Thoracic aorta (tissue), 2 donors: ENCODE measurements at regions not wholly inside any gene's neighbourhood (a gene's known extent, or its start where the extent isn't known, plus 50 kb on each side); places are given as distances from the start of the nearest gene placed in this dataset.
A peak's percentile ranks its signal among the peaks of the same experiment; 100 is the strongest.

Source experiments
- ATAC-seq: fragments of 150-250 bp; one replicate; pipeline ENCODE4 v1.8.0; 2017; ENCODE audit warnings: low read depth; ENCODE audit not compliant: insufficient number of reproducible peaks, low FRiP score
- DNase-seq: peaks from one replicate; pipeline ENCODE4 v3.0.0-alpha.2; 2020; ENCODE audit warnings: low spot score
- H3K27ac ChIP-seq, 2 donors: fragments of 200-600 bp; sonication (generic); 1 replicate in 1 of 2; 2 replicates in 1 of 2; pipeline ENCODE4 v1.5.1; 2016; ENCODE audit warnings: mild to moderate bottlenecking in 2 of 2, moderate library complexity in 2 of 2
- H3K27me3 ChIP-seq: fragments of 200-600 bp; sonication (generic); replicated peaks from 2 replicates; pipeline ENCODE4 v1.6.0; 2016; ENCODE audit warnings: mild to moderate bottlenecking; ENCODE audit not compliant: insufficient read depth
- H3K36me3 ChIP-seq: fragments of 200-600 bp; sonication (generic); one replicate; pipeline ENCODE4 v1.5.1; 2016
- H3K4me1 ChIP-seq, 2 donors: fragments of 200-600 bp; sonication (generic); 1 replicate in 1 of 2; 2 replicates in 1 of 2; pipeline versions ENCODE4 v1.5.1 to v1.6.0; 2016; ENCODE audit warnings: low read depth in 2 of 2, mild to moderate bottlenecking in 1 of 2; ENCODE audit not compliant: control insufficient read depth in 1 of 2
- H3K4me3 ChIP-seq: fragments of 200-600 bp; sonication (generic); 2 replicates; pipeline ENCODE4 v1.5.1; 2016; ENCODE audit warnings: mild to moderate bottlenecking
- H3K9me3 ChIP-seq: fragments of 200-600 bp; sonication (generic); 2 replicates; pipeline ENCODE4 v1.5.1; 2016
- CTCF ChIP-seq: fragments of 200-600 bp; sonication (generic); IDR thresholded peaks from one replicate; pipeline ENCODE4 v1.5.1; 2019; ENCODE audit warnings: antibody characterized with exemption

- Histone ChIP-seq H3K27ac (peak overlapping the region; percentile 38 to 61), H3K27me3 (no peaks in the 10 kb centered on the region), H3K4me1 (peaks cover 12 to 19% of the 10 kb centered on the region in 2 donors), H3K9me3 (no peaks in the 10 kb centered on the region), H3K36me3 (no peaks in the 10 kb centered on the region), H3K4me3 (no peak overlapping the region)
- TF ChIP-seq CTCF, result no peak
- ATAC-seq (no peak), DNase-seq (no peak)
These were observed 51.8 kb upstream of the LYST start for GRCh38 chr1:235918465-235918864.

- no peaks in the 10 kb centered on the region for H3K27me3 ChIP-seq
- H3K27ac ChIP-seq, result peak overlapping the region; percentile 38 to 61
- no peaks in the 10 kb centered on the region for H3K36me3 ChIP-seq
- H3K9me3 ChIP-seq, result no peaks in the 10 kb centered on the region
- peaks cover 12 to 19% of the 10 kb centered on the region in 2 donors for H3K4me1 ChIP-seq
- DNase-seq, result no peak
- TF ChIP-seq CTCF, result no peak
- H3K4me3 ChIP-seq, result no peak overlapping the region
- no peak for ATAC-seq
These were observed 51.3 kb upstream of the LYST start for GRCh38 chr1:235918032-235918431.

GRCh38 chr1:235917267-235917811, 50.6 kb upstream of the LYST start:
- ATAC-seq (peak; percentile 96), DNase-seq (peak; percentile 76)
- Histone ChIP-seq H3K4me3 (no peak overlapping the region), H3K4me1 (peaks cover 12 to 19% of the 10 kb centered on the region in 2 donors), H3K9me3 (no peaks in the 10 kb centered on the region), H3K27ac (peak overlapping the region; percentile 75 to 84), H3K36me3 (no peaks in the 10 kb centered on the region), H3K27me3 (no peaks in the 10 kb centered on the region)
- no peak for TF ChIP-seq CTCF
